GM06990 (cell line): ENCODE measurements at regions not wholly inside any gene's neighbourhood (a gene's known extent, or its start where the extent isn't known, plus 50 kb on each side); places are given as distances from the start of the nearest gene placed in this dataset.

Experiments used
- DNase-seq: peaks from one replicate; pipeline ENCODE4 v3.0.0-alpha.2; 2011; ENCODE audit not compliant: insufficient read length; ENCODE audit errors: extremely low read depth
- H3K27me3 ChIP-seq: replicated peaks from 2 replicates; pipeline ENCODE4 v1.6.0; 2011; ENCODE audit warnings: low read length; ENCODE audit not compliant: control insufficient read depth, insufficient read depth
- H3K36me3 ChIP-seq: 2 replicates; pipeline ENCODE4 v1.5.1; 2011; ENCODE audit warnings: low read length; ENCODE audit not compliant: control insufficient read depth, insufficient read depth
- H3K4me3 ChIP-seq: replicated peaks from 2 replicates; pipeline ENCODE4 v1.5.1; 2011; ENCODE audit warnings: low read depth, mild to moderate bottlenecking, control low read depth, low read length
- TF ChIP-seq, protein P1 (sequence below): IDR thresholded peaks from 2 replicates; pipeline ENCODE4 v1.5.1; 2011; ENCODE audit warnings: low read length, control low read depth, mild to moderate bottlenecking, inconsistent platforms; ENCODE audit not compliant: insufficient read depth, poor library complexity, severe bottlenecking

- H3K4me3 ChIP-seq = no peak overlapping the region
- TF ChIP-seq, protein P1, sequence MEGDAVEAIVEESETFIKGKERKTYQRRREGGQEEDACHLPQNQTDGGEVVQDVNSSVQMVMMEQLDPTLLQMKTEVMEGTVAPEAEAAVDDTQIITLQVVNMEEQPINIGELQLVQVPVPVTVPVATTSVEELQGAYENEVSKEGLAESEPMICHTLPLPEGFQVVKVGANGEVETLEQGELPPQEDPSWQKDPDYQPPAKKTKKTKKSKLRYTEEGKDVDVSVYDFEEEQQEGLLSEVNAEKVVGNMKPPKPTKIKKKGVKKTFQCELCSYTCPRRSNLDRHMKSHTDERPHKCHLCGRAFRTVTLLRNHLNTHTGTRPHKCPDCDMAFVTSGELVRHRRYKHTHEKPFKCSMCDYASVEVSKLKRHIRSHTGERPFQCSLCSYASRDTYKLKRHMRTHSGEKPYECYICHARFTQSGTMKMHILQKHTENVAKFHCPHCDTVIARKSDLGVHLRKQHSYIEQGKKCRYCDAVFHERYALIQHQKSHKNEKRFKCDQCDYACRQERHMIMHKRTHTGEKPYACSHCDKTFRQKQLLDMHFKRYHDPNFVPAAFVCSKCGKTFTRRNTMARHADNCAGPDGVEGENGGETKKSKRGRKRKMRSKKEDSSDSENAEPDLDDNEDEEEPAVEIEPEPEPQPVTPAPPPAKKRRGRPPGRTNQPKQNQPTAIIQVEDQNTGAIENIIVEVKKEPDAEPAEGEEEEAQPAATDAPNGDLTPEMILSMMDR = no peak
- H3K36me3 ChIP-seq = no peaks in the 10 kb centered on the region
- DNase-seq = no peak
- H3K27me3 ChIP-seq = no peaks in the 10 kb centered on the region
Measured at GRCh38 chr6:82576284-82576683, 212.7 kb downstream of the TPBG start.

- DNase-seq = no peak
- TF ChIP-seq, protein P1 = no peak
- peak overlapping the region; percentile 44; the same call in 1 of the 2 replicates for H3K4me3 ChIP-seq
- no peaks in the 10 kb centered on the region for H3K36me3 ChIP-seq
- no peaks in the 10 kb centered on the region for H3K27me3 ChIP-seq
Measured at GRCh38 chr6:82584194-82584695, 220.6 kb downstream of the TPBG start.

- Histone ChIP-seq H3K27me3 (no peaks in the 10 kb centered on the region), H3K4me3 (peak overlapping the region; percentile 44), H3K36me3 (no peaks in the 10 kb centered on the region)
- no peak for DNase-seq
- TF ChIP-seq, protein P1 = no peak
Measured at GRCh38 chr6:82584856-82585255, 221.2 kb downstream of the TPBG start.

- TF ChIP-seq, protein P1 = peak; percentile 11
- no peaks in the 10 kb centered on the region for H3K36me3 ChIP-seq
- no peaks in the 10 kb centered on the region for H3K27me3 ChIP-seq
- H3K4me3 ChIP-seq = no peak overlapping the region
- DNase-seq = no peak
Measured at GRCh38 chr6:82588020-82588419, 224.4 kb downstream of the TPBG start.

DNA sequence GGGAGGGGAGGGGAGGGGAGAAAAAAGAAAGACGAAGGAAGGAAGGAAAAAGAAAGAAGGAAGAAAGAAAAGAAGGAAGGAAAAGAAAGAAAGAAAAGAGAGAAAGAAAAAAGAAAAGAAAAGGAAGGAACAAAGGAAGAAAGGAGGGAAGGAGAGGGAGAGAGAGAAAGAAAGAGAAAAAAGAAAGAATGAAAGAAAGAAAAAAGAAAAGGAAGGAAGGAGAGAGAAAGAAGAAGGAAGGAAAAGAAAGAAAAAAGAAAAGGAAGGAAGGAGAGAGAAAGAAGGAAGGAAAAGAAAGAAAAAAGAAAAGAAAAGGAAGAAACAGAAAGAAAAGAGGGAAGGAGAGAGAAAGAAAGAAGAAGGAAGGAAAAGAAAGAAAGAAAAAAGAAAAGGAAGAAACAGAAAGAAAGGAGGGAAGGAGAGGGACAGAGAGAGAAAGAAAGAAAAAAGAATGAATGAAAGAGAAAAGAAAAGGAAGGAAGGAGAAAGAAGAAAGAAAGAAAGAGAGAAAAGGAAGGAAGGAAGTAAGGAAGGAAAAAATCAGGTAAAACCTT lies 225.3 kb downstream of the TPBG start:
- no peaks in the 10 kb centered on the region for H3K36me3 ChIP-seq
- H3K27me3 ChIP-seq = no peaks in the 10 kb centered on the region
- no peak overlapping the region for H3K4me3 ChIP-seq
- no peak for DNase-seq
- TF ChIP-seq, protein P1 = no peak
